ENCODE measurements at regions not wholly inside any gene's neighbourhood (a gene's known extent, or its start where the extent isn't known, plus 50 kb on each side); places are given as distances from the start of the nearest gene placed in this dataset.

DNA sequence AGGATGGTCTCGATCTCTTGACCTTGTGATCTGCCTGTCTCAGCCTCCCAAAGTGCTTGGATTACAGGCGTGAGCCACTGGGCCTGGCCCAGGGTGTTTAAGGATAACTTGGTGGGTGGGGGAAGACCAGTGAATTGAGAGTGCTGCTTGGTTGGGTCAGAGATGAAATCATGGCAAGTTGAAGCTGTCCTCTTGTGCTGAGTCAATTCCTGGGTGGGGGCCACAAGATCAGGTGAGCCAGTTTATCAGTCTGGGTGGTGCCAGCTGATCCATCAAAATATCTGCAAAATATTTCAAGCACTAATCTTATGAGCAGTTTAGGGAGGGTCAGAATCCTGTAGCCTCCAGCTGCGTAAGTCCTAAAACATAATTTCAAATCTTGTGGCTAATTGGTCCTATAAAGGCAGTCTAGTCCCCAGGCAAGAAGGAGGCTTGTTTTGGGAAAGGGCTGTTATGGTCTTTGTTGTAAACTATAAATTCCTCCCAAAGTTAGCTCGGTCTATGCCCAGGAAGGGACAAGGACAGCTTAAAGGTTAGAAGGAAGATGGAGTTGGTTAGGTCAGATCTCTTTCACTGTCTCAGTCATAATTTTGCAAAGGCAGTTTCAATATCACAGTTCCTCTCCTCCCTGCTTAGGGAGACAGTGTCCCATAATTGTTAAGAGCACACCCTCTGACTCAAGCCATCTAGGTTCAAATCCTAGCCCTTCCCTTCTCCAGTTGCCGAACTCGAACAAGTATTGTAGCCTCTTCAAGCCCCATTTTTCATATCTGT is 66.8 kb upstream of the BACH1 start:
- TF ChIP-seq POLR2A (IDR thresholded peaks at IDR 0.05; ENCODE audit: borderline replicate concordance, extremely low read depth, insufficient read depth, insufficient read length), result no peak
- no peak for TF ChIP-seq SP1 (IDR thresholded peaks at IDR 0.05; ENCODE audit: low read depth)
- no peak for TF ChIP-seq SRF (IDR thresholded peaks at IDR 0.05; ENCODE audit: low read depth)
- TF ChIP-seq, protein P1, sequence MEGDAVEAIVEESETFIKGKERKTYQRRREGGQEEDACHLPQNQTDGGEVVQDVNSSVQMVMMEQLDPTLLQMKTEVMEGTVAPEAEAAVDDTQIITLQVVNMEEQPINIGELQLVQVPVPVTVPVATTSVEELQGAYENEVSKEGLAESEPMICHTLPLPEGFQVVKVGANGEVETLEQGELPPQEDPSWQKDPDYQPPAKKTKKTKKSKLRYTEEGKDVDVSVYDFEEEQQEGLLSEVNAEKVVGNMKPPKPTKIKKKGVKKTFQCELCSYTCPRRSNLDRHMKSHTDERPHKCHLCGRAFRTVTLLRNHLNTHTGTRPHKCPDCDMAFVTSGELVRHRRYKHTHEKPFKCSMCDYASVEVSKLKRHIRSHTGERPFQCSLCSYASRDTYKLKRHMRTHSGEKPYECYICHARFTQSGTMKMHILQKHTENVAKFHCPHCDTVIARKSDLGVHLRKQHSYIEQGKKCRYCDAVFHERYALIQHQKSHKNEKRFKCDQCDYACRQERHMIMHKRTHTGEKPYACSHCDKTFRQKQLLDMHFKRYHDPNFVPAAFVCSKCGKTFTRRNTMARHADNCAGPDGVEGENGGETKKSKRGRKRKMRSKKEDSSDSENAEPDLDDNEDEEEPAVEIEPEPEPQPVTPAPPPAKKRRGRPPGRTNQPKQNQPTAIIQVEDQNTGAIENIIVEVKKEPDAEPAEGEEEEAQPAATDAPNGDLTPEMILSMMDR (IDR thresholded peaks at IDR 0.05 in 2 of 3, conservative IDR thresholded peaks at IDR 0.05 in 1 of 3; ENCODE audit: borderline replicate concordance in 1 of 3, insufficient read depth in 1 of 3, low read depth in 2 of 3, low read length in 2 of 3), result no peak
- no peak for TF ChIP-seq EZH2 (IDR thresholded peaks at IDR 0.05)
- no peak for TF ChIP-seq YY1 (IDR thresholded peaks at IDR 0.05; ENCODE audit: extremely low read depth, insufficient replicate concordance, low read depth, low read length)
- no peak for TF ChIP-seq POLR2AphosphoS5 (IDR thresholded peaks at IDR 0.05; ENCODE audit: low read depth, low read length)
- TF ChIP-seq JUND (IDR thresholded peaks at IDR 0.05), result no peak
- TF ChIP-seq TCF7L2 (IDR thresholded peaks at IDR 0.05; ENCODE audit: borderline replicate concordance, extremely low read depth, insufficient read depth, insufficient read length), result no peak
- no peak for TF ChIP-seq RAD21 (IDR thresholded peaks at IDR 0.05; ENCODE audit: low read depth)
- TF ChIP-seq EZH2phosphoT487 (IDR thresholded peaks at IDR 0.05; ENCODE audit: borderline replicate concordance), result no peak
- TF ChIP-seq FOSL1 (IDR thresholded peaks at IDR 0.05; ENCODE audit: low read depth), result no peak
- TF ChIP-seq CBX3 (IDR thresholded peaks at IDR 0.05; ENCODE audit: low read depth), result no peak
- no peak for TF ChIP-seq MAX (IDR thresholded peaks at IDR 0.05)

All from HCT116 (cell line).